Body of pancreas (tissue), 4 donors: ENCODE measurements at regions not wholly inside any gene's neighbourhood (a gene's known extent, or its start where the extent isn't known, plus 50 kb on each side); places are given as distances from the start of the nearest gene placed in this dataset.

Source experiments
- ATAC-seq: fragments of 150-250 bp; one replicate; pipeline ENCODE4 v1.9.1; 2016
- DNase-seq, 4 donors: peaks; one replicate each; pipeline ENCODE4 v3.0.0-alpha.2; 2019
- H3K27ac ChIP-seq, 4 donors: fragments of 200-600 bp; sonication (generic); 1 replicate in 3 of 4; 2 replicates in 1 of 4; pipeline versions ENCODE4 v1.5.1 to v1.6.1; 2016 to 2019; ENCODE audit warnings: mild to moderate bottlenecking in 1 of 4, mixed read lengths in 1 of 4, moderate library complexity in 1 of 4
- H3K27me3 ChIP-seq, 2 donors: fragments of 200-600 bp; sonication (generic); one replicate each; pipeline ENCODE4 v1.6.0; 2016; ENCODE audit warnings: mild to moderate bottlenecking in 1 of 2
- H3K36me3 ChIP-seq, 2 donors: fragments of 200-600 bp; sonication (generic); replicated peaks in 1 of 2; 2 replicates each; pipeline ENCODE4 v1.5.1; 2016; ENCODE audit warnings: low read depth in 2 of 2; ENCODE audit not compliant: insufficient read depth in 1 of 2
- H3K4me1 ChIP-seq: fragments of 200-600 bp; sonication (generic); one replicate; pipeline ENCODE4 v1.6.0; 2016
- H3K4me3 ChIP-seq, 2 donors: fragments of 200-600 bp; sonication (generic); 1 replicate in 1 of 2; 2 replicates in 1 of 2; pipeline ENCODE4 v1.5.1; 2016 to 2019
- H3K9me3 ChIP-seq, 3 donors: fragments of 200-600 bp; sonication (generic); 1 replicate in 2 of 3; 2 replicates in 1 of 3; pipeline ENCODE4 v1.5.1; 2016
- POLR2A ChIP-seq, 3 donors: fragments of 450-650 bp; IDR thresholded peaks; one replicate each; pipeline ENCODE4 v1.6.1; 2016; ENCODE audit warnings: antibody characterized with exemption in 3 of 3, mild to moderate bottlenecking in 2 of 3
- WGBS, 2 donors: methylation state at CpG; one replicate each; pipeline ENCODE4 v1.1.5; 2017; 5-methylcytosine and 5-hydroxymethylcytosine counted together
- intact Hi-C: fragments of 100-400 bp; cut with DNase I; formaldehyde crosslinking; loops from one replicate; pipeline ENCODE4 v1.15.1; 2023
- TF ChIP-seq, protein P1 (sequence below), 7 experiments: fragments of 450-650 bp in 4 of 7; fragments of 200-600 bp in 3 of 7; sonication (generic) in 3 of 7; IDR thresholded peaks; one replicate each; pipeline ENCODE4 v1.5.1; 2016 to 2019; ENCODE audit warnings: antibody characterized with exemption in 7 of 7

DNA sequence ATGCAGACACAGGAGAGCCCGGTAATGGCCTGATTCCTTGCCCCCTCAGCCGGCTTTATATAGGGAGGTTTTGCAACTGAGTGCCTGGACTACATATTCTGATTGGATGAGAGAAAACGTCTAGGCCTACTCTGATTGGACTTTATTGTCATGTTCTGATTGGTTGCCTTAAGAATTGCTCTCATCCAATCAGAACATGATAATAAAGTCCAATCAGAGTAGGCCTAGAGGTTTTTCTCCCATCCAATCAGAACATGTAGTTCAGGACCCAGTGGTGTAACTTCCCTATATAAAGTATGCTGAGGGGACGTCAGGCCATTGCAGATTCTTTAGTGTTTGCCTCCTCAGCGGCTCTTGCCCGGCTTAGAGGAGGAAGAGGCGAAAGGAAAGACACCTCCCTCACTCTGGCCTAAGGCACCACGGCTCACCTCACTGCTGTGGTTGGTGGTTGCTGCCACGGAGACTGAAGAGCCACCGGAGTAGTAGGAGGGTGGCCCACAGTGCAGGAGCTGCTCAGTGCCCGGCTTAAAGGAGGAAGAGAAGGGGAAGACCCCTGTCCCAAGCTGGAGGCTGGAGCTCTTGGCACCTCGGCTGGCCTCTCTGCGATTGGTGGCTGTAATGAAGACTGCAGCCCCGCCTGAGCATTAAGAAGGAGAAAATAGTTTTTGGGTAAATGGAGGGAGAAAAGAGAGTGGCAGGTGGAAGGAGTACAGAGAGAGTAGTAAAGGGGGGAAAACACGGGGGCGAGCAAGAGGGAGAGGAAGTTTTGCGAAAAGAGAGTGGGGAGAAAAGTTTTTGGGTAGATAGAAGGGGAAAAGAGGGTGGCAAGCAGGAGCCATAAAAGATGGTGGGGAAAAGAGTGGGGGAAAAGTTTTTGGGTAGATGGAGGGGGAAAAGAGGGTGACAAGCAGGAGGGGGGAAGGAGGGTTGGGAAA, 116.7 kb upstream of the SERPIND1 start:
- Histone ChIP-seq H3K4me3 (no peak overlapping the region), H3K27me3 (no peaks in the 10 kb centered on the region), H3K27ac (no peak overlapping the region), H3K9me3 (no peaks in the 10 kb centered on the region), H3K4me1 (no peaks in the 10 kb centered on the region), H3K36me3 (no peaks in the 10 kb centered on the region)
- TF ChIP-seq POLR2A (IDR thresholded peaks at IDR 0.05): no peak
- TF ChIP-seq, protein P1, sequence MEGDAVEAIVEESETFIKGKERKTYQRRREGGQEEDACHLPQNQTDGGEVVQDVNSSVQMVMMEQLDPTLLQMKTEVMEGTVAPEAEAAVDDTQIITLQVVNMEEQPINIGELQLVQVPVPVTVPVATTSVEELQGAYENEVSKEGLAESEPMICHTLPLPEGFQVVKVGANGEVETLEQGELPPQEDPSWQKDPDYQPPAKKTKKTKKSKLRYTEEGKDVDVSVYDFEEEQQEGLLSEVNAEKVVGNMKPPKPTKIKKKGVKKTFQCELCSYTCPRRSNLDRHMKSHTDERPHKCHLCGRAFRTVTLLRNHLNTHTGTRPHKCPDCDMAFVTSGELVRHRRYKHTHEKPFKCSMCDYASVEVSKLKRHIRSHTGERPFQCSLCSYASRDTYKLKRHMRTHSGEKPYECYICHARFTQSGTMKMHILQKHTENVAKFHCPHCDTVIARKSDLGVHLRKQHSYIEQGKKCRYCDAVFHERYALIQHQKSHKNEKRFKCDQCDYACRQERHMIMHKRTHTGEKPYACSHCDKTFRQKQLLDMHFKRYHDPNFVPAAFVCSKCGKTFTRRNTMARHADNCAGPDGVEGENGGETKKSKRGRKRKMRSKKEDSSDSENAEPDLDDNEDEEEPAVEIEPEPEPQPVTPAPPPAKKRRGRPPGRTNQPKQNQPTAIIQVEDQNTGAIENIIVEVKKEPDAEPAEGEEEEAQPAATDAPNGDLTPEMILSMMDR (IDR thresholded peaks at IDR 0.05): no peak
- WGBS, 2 donors: 76 to 81% methylated on average over 14 to 16 of the region's 17 CpGs
- intact Hi-C loops: no loop called here
- ATAC-seq: no peak
- DNase-seq: no peak
